ENCODE measurements at regions not wholly inside any gene's neighbourhood (a gene's known extent, or its start where the extent isn't known, plus 50 kb on each side); places are given as distances from the start of the nearest gene placed in this dataset.

GRCh38 chr2:156731506-156731905, 295.3 kb downstream of the GPD2 start:
- H4K20me1 ChIP-seq (ENCODE audit: insufficient read depth, low read length): no peaks in the 10 kb centered on the region
- H3K4me3 ChIP-seq (ENCODE audit: low read length): no peak overlapping the region
- no peak for TF ChIP-seq EZH2phosphoT487 (IDR thresholded peaks at IDR 0.05; ENCODE audit: low read depth)
- no peak for TF ChIP-seq CTCF (IDR thresholded peaks at IDR 0.05; ENCODE audit: low read depth, low read length)

GRCh38 chr2:156736950-156737349, 300.8 kb downstream of the GPD2 start:
- Histone ChIP-seq H3K4me3 (ENCODE audit: low read length) (no peak overlapping the region), H3K4me2 (ENCODE audit: low read length) (no peak overlapping the region), H3K9me3 (ENCODE audit: insufficient read depth, low read length) (no peaks in the 10 kb centered on the region), H3K79me2 (ENCODE audit: low read length) (no peaks in the 10 kb centered on the region), H3K4me1 (ENCODE audit: low read length) (no peaks in the 10 kb centered on the region), H3K27ac (ENCODE audit: low read length) (no peak overlapping the region), H3K9ac (ENCODE audit: low read length) (no peak overlapping the region), H3K27me3 (ENCODE audit: low read depth, low read length) (no peaks in the 10 kb centered on the region), H2AFZ (ENCODE audit: low read depth, low read length) (no peak overlapping the region), H4K20me1 (ENCODE audit: insufficient read depth, low read length) (no peaks in the 10 kb centered on the region), H3K36me3 (replicated peaks; ENCODE audit: low read depth, low read length) (no peaks in the 10 kb centered on the region)
- no peak for TF ChIP-seq CTCF (IDR thresholded peaks at IDR 0.05; ENCODE audit: low read depth, low read length)
- no peak for TF ChIP-seq EZH2phosphoT487 (IDR thresholded peaks at IDR 0.05; ENCODE audit: low read depth)

More at GRCh38 chr2:156731506-156731905, 295.3 kb downstream of the GPD2 start:
- no peaks in the 10 kb centered on the region for H3K9me3 ChIP-seq (ENCODE audit: insufficient read depth, low read length)
- no peak overlapping the region for H2AFZ ChIP-seq (ENCODE audit: low read depth, low read length)
- H3K4me1 ChIP-seq (ENCODE audit: low read length): no peaks in the 10 kb centered on the region
- H3K27ac ChIP-seq (ENCODE audit: low read length): no peak overlapping the region
- H3K79me2 ChIP-seq (ENCODE audit: low read length): no peaks in the 10 kb centered on the region
- no peaks in the 10 kb centered on the region for H3K27me3 ChIP-seq (ENCODE audit: low read depth, low read length)
- H3K9ac ChIP-seq (ENCODE audit: low read length): no peak overlapping the region
- no peaks in the 10 kb centered on the region for H3K36me3 ChIP-seq (replicated peaks; ENCODE audit: low read depth, low read length)
- H3K4me2 ChIP-seq (ENCODE audit: low read length): no peak overlapping the region

- no peak overlapping the region for H3K4me2 ChIP-seq (ENCODE audit: low read length)
- H3K27me3 ChIP-seq (ENCODE audit: low read depth, low read length): no peaks in the 10 kb centered on the region
- no peak overlapping the region for H2AFZ ChIP-seq (ENCODE audit: low read depth, low read length)
- TF ChIP-seq CTCF (IDR thresholded peaks at IDR 0.05; ENCODE audit: low read depth, low read length): no peak
- H3K9ac ChIP-seq (ENCODE audit: low read length): no peak overlapping the region
- H3K4me3 ChIP-seq (ENCODE audit: low read length): no peak overlapping the region
- no peaks in the 10 kb centered on the region for H3K4me1 ChIP-seq (ENCODE audit: low read length)
- no peaks in the 10 kb centered on the region for H3K36me3 ChIP-seq (replicated peaks; ENCODE audit: low read depth, low read length)
- no peak overlapping the region for H3K27ac ChIP-seq (ENCODE audit: low read length)
- H3K79me2 ChIP-seq (ENCODE audit: low read length): no peaks in the 10 kb centered on the region
- H3K9me3 ChIP-seq (ENCODE audit: insufficient read depth, low read length): no peaks in the 10 kb centered on the region
- H4K20me1 ChIP-seq (ENCODE audit: insufficient read depth, low read length): no peaks in the 10 kb centered on the region
These were observed 303.1 kb downstream of the GPD2 start for GRCh38 chr2:156739301-156739700.

GRCh38 chr2:156745619-156746018, 309.4 kb downstream of the GPD2 start:
- no peak overlapping the region for H3K4me2 ChIP-seq (ENCODE audit: low read length)
- H3K9me3 ChIP-seq (ENCODE audit: insufficient read depth, low read length): no peaks in the 10 kb centered on the region
- no peaks in the 10 kb centered on the region for H3K79me2 ChIP-seq (ENCODE audit: low read length)
- H3K27me3 ChIP-seq (ENCODE audit: low read depth, low read length): no peaks in the 10 kb centered on the region
- H3K36me3 ChIP-seq (replicated peaks; ENCODE audit: low read depth, low read length): no peaks in the 10 kb centered on the region
- H3K4me1 ChIP-seq (ENCODE audit: low read length): no peaks in the 10 kb centered on the region
- H3K27ac ChIP-seq (ENCODE audit: low read length): no peak overlapping the region
- no peaks in the 10 kb centered on the region for H4K20me1 ChIP-seq (ENCODE audit: insufficient read depth, low read length)
- TF ChIP-seq CTCF (IDR thresholded peaks at IDR 0.05; ENCODE audit: low read depth, low read length) (no peak), EZH2phosphoT487 (IDR thresholded peaks at IDR 0.05; ENCODE audit: low read depth) (no peak)
- no peak overlapping the region for H2AFZ ChIP-seq (ENCODE audit: low read depth, low read length)
- H3K4me3 ChIP-seq (ENCODE audit: low read length): no peak overlapping the region
- no peak overlapping the region for H3K9ac ChIP-seq (ENCODE audit: low read length)
